Fibroblast of gingiva (primary cell): ENCODE measurements at regions not wholly inside any gene's neighbourhood (a gene's known extent, or its start where the extent isn't known, plus 50 kb on each side); places are given as distances from the start of the nearest gene placed in this dataset.
A peak's percentile ranks its signal among the peaks of the same experiment; 100 is the strongest.
"Not testable (repeated sequence)": the region's sequence is repeated elsewhere in the genome, so short reads cannot be mapped to it uniquely, and the experiment has no call there.

Experiments
- DNase-seq: peaks from one replicate; pipeline ENCODE4 v3.0.0-alpha.2; 2011; ENCODE audit warnings: low read depth

DNA sequence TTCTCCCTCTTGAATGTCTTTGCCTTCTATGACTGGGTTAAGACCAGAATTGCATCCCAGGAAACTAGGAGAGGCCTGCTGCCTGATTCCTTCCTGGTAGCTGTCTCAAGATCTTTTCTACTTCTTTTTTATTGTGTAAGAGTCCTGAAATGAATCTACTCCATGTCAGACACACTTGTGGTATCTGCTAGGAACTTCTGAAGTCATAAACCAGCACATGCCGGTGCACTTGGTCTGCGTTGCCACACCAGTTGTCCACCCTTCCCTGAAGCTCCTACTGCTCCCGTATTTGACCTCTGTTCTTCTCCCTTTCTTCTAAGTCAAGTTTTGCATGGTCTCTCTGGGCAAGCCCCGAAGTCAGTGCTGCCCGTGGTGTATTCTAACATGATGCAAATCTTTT, 644.2 kb downstream of the ETS1 start:
- no peak for DNase-seq

DNA sequence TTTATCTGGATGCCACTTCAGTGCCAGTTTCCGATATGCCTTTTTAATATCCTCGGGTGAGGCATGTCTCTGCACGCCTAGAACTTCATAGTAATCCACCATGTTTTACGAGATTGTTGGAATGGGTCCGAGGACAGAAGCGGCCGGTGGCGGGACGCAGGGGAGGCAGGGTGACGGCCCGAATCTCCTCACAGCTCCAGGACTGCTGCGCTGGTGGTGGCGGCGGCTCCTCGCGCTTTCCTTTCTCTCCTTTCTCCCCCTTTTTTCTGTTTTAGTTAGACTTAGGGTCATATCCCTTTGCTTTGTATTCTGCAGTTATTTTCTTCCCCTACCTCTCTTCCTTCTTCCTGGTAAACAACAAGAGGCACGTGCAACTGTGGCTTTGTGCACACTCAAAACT, 645.8 kb downstream of the ETS1 start:
- not testable (repeated sequence) for DNase-seq

DNA sequence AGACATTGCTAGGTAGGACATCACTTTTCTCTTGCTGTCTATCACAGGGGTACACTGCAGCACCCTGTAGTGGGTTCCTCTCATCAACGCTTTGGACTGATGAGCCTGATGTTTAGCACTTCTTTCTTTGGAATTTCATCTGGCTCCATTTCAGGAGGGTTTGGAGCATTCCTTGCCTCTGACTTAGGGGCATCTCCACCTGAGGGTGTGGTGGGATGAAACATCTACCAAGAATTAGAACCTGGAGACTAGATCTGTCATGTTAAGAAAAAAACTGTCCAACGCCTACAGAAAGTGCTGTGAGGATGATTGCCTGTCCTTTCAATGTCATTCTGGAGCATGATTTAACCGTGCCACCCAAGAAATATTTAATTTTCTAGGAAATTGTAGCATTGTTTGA, 648.4 kb downstream of the ETS1 start:
- DNase-seq: no peak

DNA sequence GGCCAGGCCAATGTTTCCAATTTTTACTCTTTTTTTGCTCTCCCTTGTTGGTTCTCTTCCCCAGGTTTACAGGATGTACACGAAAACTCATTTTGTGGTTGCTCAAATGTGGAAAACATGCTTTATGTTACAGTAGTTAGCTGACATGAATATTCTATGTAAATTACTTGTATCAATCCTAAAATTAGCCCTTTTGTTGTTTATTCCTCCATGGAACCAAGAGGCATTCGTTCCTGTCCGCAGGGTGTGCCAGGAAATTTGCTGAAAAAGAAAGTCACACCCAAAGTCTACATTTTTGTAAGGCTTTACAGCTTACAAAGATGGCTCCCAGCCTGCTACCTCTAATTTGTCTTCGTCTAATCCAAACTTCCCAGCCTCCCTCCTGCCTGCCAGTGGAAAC, 652.3 kb downstream of the ETS1 start:
- no peak for DNase-seq

DNA sequence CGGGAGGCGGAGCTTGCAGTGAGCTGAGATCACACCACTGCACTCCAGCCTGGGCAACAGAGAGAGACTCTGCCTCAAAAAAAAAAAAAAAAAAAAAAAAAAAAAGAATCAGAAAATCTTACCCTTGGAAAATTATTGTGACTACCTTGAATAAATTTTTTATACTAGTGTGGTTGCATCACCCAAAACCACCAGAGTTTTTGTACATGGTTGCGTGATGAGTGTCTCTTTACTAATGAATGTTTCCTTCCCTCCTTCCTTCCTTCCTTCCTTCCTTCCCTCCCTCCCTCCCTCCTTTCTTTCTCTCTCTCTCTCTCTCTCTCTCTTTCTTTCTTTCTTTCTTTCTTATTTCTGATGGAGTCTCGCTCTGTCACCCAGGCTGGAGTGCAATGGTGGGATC, 653.4 kb downstream of the ETS1 start:
- DNase-seq: not testable (repeated sequence)

DNA sequence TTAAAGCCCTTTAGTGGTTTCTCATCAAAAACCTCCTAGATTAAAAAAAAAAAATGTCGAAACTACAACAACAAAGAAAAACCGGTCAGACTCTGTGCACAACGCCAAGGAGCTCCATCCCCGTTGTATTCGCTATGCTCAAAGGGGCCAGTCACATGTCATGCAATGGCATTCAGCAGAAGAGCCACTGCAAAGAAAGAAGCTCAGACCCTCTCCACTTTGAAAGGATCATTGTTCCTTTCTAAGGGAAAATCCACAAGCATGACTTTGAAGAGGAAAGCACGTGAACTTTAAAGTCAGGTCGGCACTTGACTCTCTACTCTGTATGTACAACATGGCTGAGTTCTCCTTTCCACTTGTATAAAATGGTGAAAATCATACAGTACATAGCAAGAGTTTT, 655.6 kb downstream of the ETS1 start:
- DNase-seq: no peak

DNA sequence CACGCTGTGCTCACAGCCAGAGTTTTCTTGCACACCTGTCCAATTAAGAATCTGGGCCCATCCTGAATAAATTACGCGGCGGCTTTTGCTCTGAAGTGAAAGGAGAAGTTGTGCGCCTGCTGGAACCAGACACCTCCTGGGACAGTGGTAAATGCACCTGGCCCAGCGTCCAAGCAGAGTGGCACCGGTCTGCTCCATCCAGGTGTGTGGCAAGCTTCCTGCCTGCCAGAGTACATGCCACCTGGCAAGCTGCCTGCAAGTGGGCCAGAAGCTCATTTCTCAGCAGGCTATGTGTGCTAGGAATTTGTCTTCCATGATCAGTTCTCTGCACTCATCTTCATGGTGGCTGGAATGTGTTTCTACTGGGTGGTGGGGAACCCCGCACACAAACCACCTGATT, 660.6 kb downstream of the ETS1 start:
- DNase-seq: no peak

DNA sequence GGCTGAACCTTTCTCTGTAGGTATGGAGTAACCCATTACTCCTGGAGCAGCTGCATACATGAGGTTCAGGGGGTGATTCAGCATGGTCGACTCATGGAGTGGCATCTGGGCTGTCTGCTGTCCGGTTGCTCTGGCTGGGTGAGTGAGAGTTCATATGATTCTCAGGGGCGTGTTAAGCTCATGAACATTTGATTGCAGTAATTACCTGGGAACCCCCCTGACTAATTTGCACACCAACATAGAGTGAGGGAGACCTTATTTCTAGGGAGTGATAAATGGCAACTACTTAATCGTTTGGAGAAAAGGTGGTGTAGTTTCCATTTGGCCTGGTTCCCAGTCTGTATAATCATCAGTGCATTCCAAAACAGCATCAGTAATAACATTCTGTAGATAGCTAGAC, 661.9 kb downstream of the ETS1 start:
- DNase-seq: no peak

DNA sequence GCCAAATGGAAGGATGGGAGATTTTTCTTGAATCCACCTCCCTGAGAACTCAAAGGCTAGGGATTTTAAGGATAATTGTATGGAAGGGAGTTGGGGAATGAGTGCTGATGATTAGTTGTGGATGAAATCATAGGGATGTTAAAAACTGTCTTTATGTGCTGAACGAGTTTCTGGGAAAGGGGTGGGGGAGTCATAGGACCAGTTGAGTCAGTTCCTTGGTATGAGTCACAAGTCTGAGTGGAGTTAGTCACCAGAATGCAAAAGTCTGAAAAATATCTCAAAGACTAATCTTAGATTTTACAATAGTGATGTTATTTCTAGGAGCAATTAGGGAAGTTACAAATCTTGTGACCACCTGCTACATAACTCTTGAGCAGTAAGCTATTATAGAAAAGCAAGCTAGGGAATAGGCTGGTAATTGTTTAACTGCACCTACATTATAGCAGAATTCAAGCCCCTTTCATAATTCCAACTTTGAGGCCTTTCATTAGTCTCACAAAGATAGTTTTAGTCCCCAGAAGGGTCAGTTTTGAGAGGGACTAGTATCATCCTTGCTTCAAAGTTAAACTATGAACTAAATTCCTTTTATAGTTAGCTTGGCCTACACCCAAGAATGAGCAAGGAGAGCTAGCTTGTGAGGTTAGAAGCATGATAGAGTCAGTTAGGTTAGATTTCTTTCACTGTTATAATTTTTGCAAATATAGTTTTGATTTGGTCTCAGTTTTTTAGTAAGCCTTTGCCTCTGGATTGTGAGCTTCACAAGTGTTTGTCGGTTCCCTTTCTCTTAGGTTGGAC, 668.0 kb downstream of the ETS1 start:
- DNase-seq: peak; percentile 1

DNA sequence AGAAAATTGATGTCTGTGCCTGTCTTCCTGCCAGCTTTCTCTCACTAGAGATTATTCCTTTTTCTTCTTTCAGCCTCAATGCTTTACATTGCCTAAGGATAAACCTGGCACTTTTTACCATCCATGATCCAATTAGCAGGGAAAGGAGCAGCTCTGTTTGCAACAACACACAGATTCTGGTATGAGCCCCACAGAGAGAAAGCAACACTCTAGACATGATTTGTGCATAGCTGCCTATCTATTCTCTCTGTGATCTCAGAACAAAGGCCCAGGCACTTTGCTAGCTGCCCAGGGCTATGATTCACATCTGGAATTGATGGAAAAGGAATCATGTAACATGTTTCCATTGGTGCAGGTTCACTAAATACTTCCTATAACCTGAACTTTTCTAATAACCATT, 685.0 kb downstream of the ETS1 start:
- DNase-seq: no peak

DNA sequence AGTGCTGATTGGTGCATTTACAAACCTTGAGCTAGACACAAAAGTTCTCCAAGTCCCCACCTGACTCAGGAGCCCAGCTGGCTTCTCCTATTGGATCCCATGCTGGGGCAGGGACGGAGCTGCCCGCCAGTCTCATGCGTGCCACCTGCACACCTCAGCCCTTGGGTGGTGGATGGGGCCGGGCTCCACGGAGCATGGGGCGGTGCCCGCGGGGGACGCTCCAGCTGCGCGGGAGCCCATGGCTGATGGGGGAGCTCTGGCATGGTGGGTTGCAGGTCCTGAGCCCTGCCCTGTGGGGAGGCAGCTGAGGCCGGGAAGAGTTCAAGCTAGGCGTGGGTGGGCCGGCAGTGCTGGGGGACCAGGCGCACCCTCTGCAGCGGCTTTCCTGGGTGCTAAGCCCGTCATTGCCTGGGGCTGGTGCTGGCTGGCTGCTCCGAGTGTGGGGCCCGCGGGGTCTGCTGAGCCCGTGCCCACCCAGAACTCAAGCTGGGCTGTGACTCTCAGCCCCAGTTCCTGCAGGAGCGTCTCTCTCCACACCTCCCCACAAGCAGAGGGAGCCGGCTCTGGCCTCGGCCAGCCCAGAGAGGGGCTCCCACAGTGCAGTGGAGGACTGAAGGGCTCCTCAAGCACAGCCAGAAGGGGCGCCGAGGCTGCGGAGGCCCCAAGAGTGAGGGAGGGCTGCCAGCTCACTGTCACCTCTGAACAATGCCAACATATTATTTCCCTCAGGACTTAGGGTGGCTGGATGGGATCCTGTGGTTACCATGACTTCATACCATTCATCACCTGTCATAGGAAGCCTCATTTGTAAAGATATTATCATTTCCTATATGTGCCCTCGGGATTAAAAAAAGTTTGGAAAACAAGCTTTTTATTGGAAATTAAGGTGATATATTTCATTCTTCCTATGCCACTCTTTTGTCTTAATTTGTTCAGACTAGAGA, 688.7 kb downstream of the ETS1 start:
- no peak for DNase-seq

DNA sequence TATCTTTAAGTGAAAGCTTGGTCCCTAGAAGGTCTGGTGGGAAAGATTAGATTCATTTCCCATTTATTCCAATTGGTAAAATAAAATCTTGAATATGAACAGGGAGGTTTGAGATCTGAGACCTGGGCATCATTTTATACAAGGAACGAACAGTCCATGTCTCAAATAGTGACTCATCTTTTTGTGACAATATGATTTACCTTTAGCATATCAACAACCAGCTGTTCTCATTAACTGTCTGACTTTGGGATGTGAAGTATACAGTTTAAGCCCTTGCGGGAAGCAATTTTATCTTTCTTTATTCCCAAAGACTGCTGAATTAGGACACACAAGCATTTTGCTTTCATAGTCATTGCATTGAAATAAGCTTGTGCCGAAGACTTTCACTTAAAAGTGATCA, 691.6 kb downstream of the ETS1 start:
- no peak for DNase-seq

DNA sequence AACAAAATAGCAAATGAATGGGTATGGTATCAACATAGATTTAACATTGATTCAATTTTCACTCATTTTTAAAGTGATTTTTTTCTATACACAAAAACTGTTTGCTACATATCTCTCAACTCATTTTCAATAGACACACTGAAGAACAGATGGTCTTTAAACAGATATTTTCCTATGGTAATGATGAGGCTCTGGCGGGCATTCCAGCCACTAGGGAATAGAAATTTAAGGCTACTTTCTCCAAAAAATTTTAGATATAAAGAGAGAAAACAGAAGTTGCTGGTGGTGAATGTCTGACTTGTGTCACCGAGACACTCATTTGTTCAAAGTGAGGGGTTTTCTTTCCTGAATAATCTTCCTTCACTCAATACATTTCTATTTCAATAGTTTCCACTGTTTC, 693.0 kb downstream of the ETS1 start:
- DNase-seq: no peak

DNA sequence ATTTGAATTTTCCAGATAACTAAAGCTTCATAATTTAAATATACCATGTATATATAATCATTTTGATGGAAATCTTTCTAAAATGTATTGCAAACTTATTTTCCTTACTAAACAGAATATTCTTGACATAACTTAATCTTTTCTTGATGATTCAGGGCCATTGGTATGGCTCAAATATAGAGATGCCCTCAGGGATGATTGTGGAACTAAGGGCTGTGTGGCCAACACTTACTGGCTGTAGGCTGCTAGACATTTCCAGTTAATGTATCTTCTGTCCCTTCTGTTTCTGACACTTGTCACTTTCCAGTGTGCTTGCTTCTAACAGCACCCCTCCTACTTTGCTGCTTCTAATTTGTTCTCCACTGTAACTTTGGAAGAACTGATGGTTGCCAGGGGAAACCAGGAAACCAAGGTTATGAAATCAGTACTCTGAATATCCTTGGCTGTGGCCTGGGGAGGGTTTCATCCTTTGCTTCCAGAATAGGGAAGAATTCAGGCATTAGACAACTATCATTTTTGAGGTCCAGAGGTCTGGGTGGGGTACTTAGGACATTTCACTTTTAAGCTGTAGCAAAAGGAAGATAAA, 697.2 kb downstream of the ETS1 start:
- DNase-seq: no peak

DNA sequence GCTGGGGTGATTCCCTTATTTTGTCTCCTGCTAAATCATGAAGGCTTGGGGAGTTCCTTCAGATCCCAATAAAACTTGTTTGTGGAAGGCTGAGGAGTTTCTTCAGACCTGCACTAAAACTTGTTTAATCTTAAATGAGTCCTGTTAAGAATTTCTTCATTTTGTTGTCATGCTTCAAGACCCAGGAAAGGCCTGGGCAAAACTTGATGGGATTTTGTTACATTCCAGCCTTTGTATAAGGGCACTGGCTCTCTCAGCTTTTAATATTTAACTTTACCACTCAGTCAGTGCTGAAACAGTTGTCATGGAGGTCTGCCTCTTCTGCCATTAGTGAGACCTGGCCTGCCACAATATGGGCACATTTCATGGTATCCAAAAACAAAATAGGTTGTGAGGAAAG, 699.0 kb downstream of the ETS1 start:
- no peak for DNase-seq

DNA sequence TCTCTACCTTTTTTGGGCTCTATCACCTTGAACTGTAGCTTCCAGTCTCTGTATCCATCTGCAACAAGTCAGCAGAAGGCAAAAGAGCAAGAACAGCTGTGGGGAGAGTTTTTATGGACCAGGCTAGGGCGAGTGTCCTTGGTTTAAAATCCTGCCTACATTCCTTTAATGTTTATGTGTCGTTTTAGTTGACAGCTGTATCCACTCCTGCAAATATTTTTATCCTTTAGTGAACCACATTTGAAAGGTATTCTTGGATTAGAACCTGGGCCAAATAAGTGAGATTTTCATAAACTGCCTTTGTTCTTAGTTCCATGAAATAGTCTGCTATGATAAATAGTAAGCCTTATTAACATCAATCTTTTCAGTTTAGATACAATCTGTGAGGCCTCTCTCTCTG, 712.2 kb downstream of the ETS1 start:
- no peak for DNase-seq

DNA sequence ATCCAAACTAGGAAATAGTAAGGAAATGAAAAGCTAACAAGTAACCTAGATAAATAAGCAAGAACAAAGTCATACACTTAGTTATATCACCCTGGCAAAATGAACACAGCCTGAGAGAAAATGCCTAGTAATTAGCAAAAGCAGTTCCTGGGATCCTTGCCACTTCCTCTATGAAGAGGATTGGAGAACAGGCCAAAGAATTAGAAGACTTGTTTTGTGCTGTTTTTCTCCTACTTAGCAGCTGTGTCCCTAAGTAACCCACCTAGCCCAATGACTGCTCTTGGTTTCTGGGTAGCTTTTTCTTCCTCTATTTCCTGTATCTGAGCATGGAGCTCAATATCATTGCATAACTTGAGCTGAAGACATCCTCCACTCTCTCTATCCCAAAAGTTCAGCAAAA, 713.9 kb downstream of the ETS1 start:
- DNase-seq: no peak

DNA sequence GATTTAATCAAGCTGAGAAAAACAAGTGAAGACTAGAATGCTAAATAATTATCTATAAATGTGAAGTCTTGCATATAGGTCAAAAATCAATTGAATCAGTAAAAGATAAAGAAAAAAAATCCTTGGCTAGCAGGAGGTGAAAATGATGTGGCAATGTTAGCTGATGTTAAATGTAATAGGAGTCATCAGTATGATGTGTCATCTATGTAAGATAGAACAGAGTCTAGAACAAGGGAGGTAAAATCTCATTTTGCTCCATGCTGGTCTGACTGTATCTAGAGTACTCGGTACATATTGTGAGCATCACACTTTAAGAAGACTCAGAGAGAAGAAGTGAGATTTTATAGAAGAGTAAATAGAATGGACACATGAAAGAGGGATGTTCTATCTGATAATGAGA, 721.2 kb downstream of the ETS1 start:
- no peak for DNase-seq

DNA sequence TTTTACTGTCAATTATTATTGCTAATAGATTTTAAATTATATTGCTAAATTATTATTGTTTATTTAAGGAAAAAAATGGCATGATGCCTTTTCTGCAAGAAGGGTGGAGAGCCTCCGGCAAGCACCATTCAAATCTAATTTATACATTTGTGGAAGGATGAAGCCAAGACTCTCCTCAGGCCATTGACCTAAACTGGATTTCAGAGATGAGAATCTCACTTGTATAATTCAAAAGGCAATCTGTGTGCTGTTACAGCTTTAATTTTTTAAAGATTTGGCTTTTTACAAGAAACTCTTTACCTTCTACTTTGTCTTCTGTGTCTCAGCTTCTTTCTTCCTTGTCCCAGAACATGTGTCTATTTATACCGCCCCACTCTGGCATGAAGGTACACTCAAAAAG, 722.5 kb downstream of the ETS1 start:
- DNase-seq: no peak

DNA sequence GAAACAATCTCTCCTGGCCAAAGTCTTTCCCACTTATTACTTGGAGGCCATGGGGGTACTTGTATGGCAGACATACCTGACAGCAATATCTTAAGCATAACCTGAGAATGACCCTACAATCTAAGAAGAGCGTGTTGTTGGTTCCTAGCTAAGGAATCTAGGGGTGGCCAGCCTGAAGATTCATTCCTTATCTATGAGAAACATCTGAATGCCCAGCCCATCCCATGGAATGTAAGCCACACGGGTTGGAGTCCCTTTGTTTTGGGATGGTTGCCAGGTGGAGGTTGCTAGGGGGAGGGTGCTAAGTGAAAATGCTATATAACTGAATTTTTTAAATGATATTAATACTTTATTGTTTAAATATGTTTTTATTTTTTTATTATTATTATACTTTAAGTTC, 725.0 kb downstream of the ETS1 start:
- no peak for DNase-seq

DNA sequence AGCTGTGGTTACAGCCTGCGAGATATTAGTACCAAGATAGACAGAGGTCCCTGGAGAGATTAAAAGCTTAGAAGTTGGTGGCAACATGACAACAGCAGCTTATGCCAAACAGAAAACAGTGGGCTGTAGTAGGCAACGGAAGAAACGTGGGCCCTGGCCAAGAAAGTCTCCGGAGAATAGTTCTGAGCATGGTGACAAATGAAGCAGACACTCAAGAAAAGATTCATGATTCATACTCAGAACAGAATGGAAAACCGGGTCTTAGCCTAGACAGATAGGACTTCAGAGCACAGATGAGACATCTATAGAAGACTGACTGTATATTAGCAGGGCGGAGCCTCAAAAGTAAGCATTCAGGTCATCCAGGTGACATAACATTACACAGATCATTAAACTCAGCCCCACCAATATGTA, 727.4 kb downstream of the ETS1 start:
- DNase-seq: no peak

DNA sequence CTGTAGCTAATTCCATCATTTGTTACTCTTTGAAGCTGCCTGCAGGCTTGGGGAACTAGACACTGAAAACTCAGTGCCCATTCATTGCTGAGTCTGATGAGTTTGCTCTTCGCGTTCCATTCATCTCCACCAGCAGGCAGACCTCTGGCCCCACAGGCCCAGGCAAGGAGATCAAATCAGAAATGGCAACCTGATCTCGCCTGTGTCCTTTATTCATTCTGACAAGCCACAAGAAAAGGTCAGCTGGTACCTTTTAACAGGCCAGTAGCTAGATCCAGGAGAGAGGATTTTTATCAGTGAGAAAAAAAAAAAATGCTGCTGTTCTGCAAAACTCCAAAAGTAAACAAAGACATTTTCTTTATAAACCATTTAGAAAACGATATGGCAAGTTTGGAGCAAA, 742.5 kb downstream of the ETS1 start:
- no peak for DNase-seq
